H9 (cell line): ENCODE measurements at regions not wholly inside any gene's neighbourhood (a gene's known extent, or its start where the extent isn't known, plus 50 kb on each side); places are given as distances from the start of the nearest gene placed in this dataset.

Source experiments
- DNase-seq: peaks from one replicate; pipeline ENCODE4 v3.0.0-alpha.2; 2017
- H2AFZ ChIP-seq: one replicate; pipeline ENCODE4 v1.6.1; 2013; ENCODE audit warnings: mild to moderate bottlenecking, low read length, control low read depth, moderate library complexity
- H2AK5ac ChIP-seq: 2 replicates; pipeline ENCODE4 v1.6.1; 2013; ENCODE audit warnings: low read length, control low read depth, mixed read lengths; ENCODE audit not compliant: insufficient read length
- H2BK120ac ChIP-seq: one replicate; pipeline ENCODE4 v1.6.1; 2013; ENCODE audit warnings: low read depth, mild to moderate bottlenecking, low read length, control low read depth, inconsistent platforms; ENCODE audit not compliant: poor library complexity, severe bottlenecking
- H2BK12ac ChIP-seq: 2 replicates; pipeline ENCODE4 v1.6.1; 2013; ENCODE audit warnings: low read length, control low read depth, mixed read lengths, low read depth; ENCODE audit not compliant: insufficient read length
- H2BK15ac ChIP-seq: 2 replicates; pipeline ENCODE4 v1.6.1; 2013; ENCODE audit warnings: low read depth, low read length, control low read depth
- H2BK20ac ChIP-seq: one replicate; pipeline ENCODE4 v1.6.1; 2013; ENCODE audit warnings: low read depth, mild to moderate bottlenecking, low read length, control low read depth, inconsistent platforms; ENCODE audit not compliant: poor library complexity, severe bottlenecking
- H2BK5ac ChIP-seq: 2 replicates; pipeline ENCODE4 v1.6.1; 2013; ENCODE audit warnings: low read length, control low read depth, mixed read lengths; ENCODE audit not compliant: insufficient read length
- H3K14ac ChIP-seq: 2 replicates; pipeline ENCODE4 v1.6.1; 2013; ENCODE audit warnings: low read length, control low read depth; ENCODE audit not compliant: insufficient read depth
- H3K18ac ChIP-seq: 2 replicates; pipeline ENCODE4 v1.6.1; 2013; ENCODE audit warnings: low read depth, mild to moderate bottlenecking, mixed read lengths, low read length, control low read depth; ENCODE audit not compliant: insufficient read length
- H3K23ac ChIP-seq: 2 replicates; pipeline ENCODE4 v1.6.1; 2013; ENCODE audit warnings: low read length, control low read depth, mixed read lengths, low read depth; ENCODE audit not compliant: insufficient read length
- H3K23me2 ChIP-seq: 2 replicates; pipeline ENCODE4 v1.6.1; 2013; ENCODE audit warnings: low read depth, mild to moderate bottlenecking, mixed read lengths, low read length, control low read depth; ENCODE audit not compliant: insufficient read length, poor library complexity, severe bottlenecking
- H3K27ac ChIP-seq: 2 replicates; pipeline ENCODE4 v1.5.1; 2013; ENCODE audit warnings: low read length, control low read depth, mixed read lengths, low read depth; ENCODE audit not compliant: insufficient read length
- H3K27me3 ChIP-seq: 2 replicates; pipeline ENCODE4 v1.6.1; 2013; ENCODE audit warnings: low read length, control low read depth, inconsistent platforms; ENCODE audit not compliant: insufficient read depth
- H3K4ac ChIP-seq: 2 replicates; pipeline ENCODE4 v1.6.1; 2013; ENCODE audit warnings: low read depth, mild to moderate bottlenecking, control low read depth, inconsistent platforms, low read length, moderate library complexity
- H3K4me1 ChIP-seq: 2 replicates; pipeline ENCODE4 v1.6.1; 2013; ENCODE audit warnings: low read length, control low read depth, inconsistent platforms; ENCODE audit not compliant: insufficient read depth
- H3K4me2 ChIP-seq: 2 replicates; pipeline ENCODE4 v1.6.1; 2013; ENCODE audit warnings: low read length, control low read depth, mixed read lengths; ENCODE audit not compliant: insufficient read length, insufficient read depth
- H3K56ac ChIP-seq: 2 replicates; pipeline ENCODE4 v1.6.1; 2013; ENCODE audit warnings: low read depth, mild to moderate bottlenecking, mixed read lengths, low read length, control low read depth; ENCODE audit not compliant: insufficient read length
- H3K79me1 ChIP-seq: 2 replicates; pipeline ENCODE4 v1.6.1; 2013; ENCODE audit warnings: low read depth, mild to moderate bottlenecking, moderate library complexity, low read length, control low read depth, inconsistent platforms; ENCODE audit not compliant: insufficient read depth, poor library complexity, severe bottlenecking
- H3K79me2 ChIP-seq: 2 replicates; pipeline ENCODE4 v1.6.1; 2013; ENCODE audit warnings: low read length, control low read depth, inconsistent platforms; ENCODE audit not compliant: insufficient read depth
- H3K9ac ChIP-seq: 2 replicates; pipeline ENCODE4 v1.6.1; 2013; ENCODE audit warnings: low read length, control low read depth, mixed read lengths; ENCODE audit not compliant: insufficient read length; ENCODE audit errors: extremely low read depth
- H3K9me3 ChIP-seq: one replicate; pipeline ENCODE4 v1.6.1; 2013; ENCODE audit warnings: low read depth, low read length, inconsistent platforms; ENCODE audit not compliant: control insufficient read depth
- H3T11ph ChIP-seq: one replicate; pipeline ENCODE4 v1.6.1; 2013; ENCODE audit warnings: mild to moderate bottlenecking, low read length, control low read depth, inconsistent platforms
- H4K20me1 ChIP-seq: one replicate; pipeline ENCODE4 v1.6.1; 2013; ENCODE audit not compliant: control insufficient read depth, insufficient read length, insufficient read depth
- H4K5ac ChIP-seq: 2 replicates; pipeline ENCODE4 v1.6.1; 2013; ENCODE audit warnings: low read depth, mild to moderate bottlenecking, mixed read lengths, low read length, control low read depth; ENCODE audit not compliant: insufficient read length
- H4K8ac ChIP-seq: replicated peaks from 2 replicates; pipeline ENCODE4 v1.6.1; 2013; ENCODE audit warnings: low read length, control low read depth, mixed read lengths, low read depth; ENCODE audit not compliant: insufficient read length
- H4K91ac ChIP-seq: 2 replicates; pipeline ENCODE4 v1.6.1; 2013; ENCODE audit warnings: low read depth, mild to moderate bottlenecking, moderate library complexity, mixed read lengths, low read length, control low read depth; ENCODE audit not compliant: insufficient read length
- H3K27ac Mint-ChIP-seq, 3 experiments: 2 replicates in 2 of 3; 3 replicates in 1 of 3; pipeline ENCODE4 v1.8.0; 2020 to 2021; ENCODE audit warnings: mixed read lengths in 3 of 3, mild to moderate bottlenecking in 1 of 3, moderate library complexity in 1 of 3
- H3K27me3 Mint-ChIP-seq: 2 replicates; pipeline ENCODE4 v1.8.0; 2021; ENCODE audit warnings: low read depth, mild to moderate bottlenecking, moderate library complexity, mixed read lengths
- H3K36me3 Mint-ChIP-seq, 3 experiments: 2 replicates in 2 of 3; 3 replicates in 1 of 3; pipeline ENCODE4 v1.8.0; 2020 to 2021; ENCODE audit warnings: low read depth in 3 of 3, mixed read lengths in 3 of 3; ENCODE audit not compliant: insufficient read depth in 1 of 3
- H3K4me1 Mint-ChIP-seq, 2 experiments: 2 replicates each; pipeline ENCODE4 v1.8.0; 2020; ENCODE audit warnings: mixed read lengths in 2 of 2
- H3K4me3 Mint-ChIP-seq, 2 experiments: 2 replicates in 1 of 2; 3 replicates in 1 of 2; pipeline ENCODE4 v1.8.0; 2020 to 2021; ENCODE audit warnings: mild to moderate bottlenecking in 2 of 2, mixed read lengths in 2 of 2, moderate library complexity in 1 of 2
- H3K9me3 Mint-ChIP-seq, 2 experiments: 2 replicates in 1 of 2; 3 replicates in 1 of 2; pipeline ENCODE4 v1.8.0; 2020; ENCODE audit warnings: mild to moderate bottlenecking in 2 of 2, mixed read lengths in 2 of 2, moderate library complexity in 1 of 2
- CTCF ChIP-seq: fragments of 200-600 bp; sonication (generic); conservative IDR thresholded peaks from 3 replicates; pipeline ENCODE4 v1.8.0; 2021; ENCODE audit warnings: antibody characterized with exemption, mild to moderate bottlenecking
- WGBS: extraction: QIAGEN DNeasy Blood & Tissue Kit; methylation state at CpG from one replicate; pipeline ENCODE4 v1.1.7; 2013; ENCODE audit warnings: missing lambda C conversion rate, low lambda C conversion rate, mixed read lengths; ENCODE audit not compliant: insufficient read length; ENCODE audit errors: extremely low coverage; 5-methylcytosine and 5-hydroxymethylcytosine counted together

DNA sequence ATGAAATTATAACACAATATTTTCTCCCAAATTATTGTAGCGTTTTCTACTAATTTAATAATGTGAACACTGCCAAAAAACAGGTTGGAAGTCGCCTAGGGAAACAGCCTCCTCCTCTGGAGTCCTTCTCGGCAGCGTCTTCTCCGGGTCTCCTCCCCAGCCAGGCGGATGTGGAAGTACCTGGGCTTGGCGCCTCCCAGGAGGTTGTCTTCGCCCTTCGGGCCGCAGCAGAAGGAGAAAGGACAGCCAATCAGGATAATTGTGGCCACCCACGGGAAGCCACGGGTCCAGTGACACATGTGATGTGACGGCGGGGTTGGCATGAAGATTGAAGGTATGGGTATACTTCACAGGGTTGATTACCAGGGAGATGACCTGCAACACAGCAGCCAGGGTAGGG is 491.2 kb downstream of the PYDC2 start:
- DNase-seq: no peak
- H3K18ac ChIP-seq: no peak overlapping the region
- no peak overlapping the region for H2BK15ac ChIP-seq
- H3K27ac ChIP-seq: no peak overlapping the region
- no peaks in the 10 kb centered on the region for H3K79me2 ChIP-seq
- H3K27me3 Mint-ChIP-seq: no peaks in the 10 kb centered on the region
- H4K8ac ChIP-seq: no peak overlapping the region
- no peak overlapping the region for H3K14ac ChIP-seq
- no peak overlapping the region for H3K23ac ChIP-seq
- no peaks in the 10 kb centered on the region for H3K23me2 ChIP-seq
- TF ChIP-seq CTCF: no peak
- no peaks in the 10 kb centered on the region for H3K27me3 ChIP-seq
- no peak overlapping the region for H3K4ac ChIP-seq
- no CpG with 5 or more reads among the region's 14 CpGs for WGBS
- H3K4me1 ChIP-seq: no peaks in the 10 kb centered on the region
- H4K5ac ChIP-seq: no peak overlapping the region
- H3T11ph ChIP-seq: no peak overlapping the region
- H3K56ac ChIP-seq: no peak overlapping the region
- no peaks in the 10 kb centered on the region; a peak in 1 of 5 replicates for H3K9me3 Mint-ChIP-seq
- H2AK5ac ChIP-seq: no peak overlapping the region
- H3K36me3 Mint-ChIP-seq: no peaks in the 10 kb centered on the region
- H3K9ac ChIP-seq: no peak overlapping the region
- H2AFZ ChIP-seq: no peak overlapping the region
- no peaks in the 10 kb centered on the region; a peak in 1 of 4 replicates for H3K4me1 Mint-ChIP-seq
- no peak overlapping the region for H3K4me3 Mint-ChIP-seq
- H4K91ac ChIP-seq: no peak overlapping the region
- H3K4me2 ChIP-seq: no peak overlapping the region
- no peak overlapping the region; a peak in 1 of 7 replicates for H3K27ac Mint-ChIP-seq
- H2BK5ac ChIP-seq: no peak overlapping the region
- no peak overlapping the region for H2BK12ac ChIP-seq
- H4K20me1 ChIP-seq: no peaks in the 10 kb centered on the region
- no peak overlapping the region for H2BK20ac ChIP-seq
- no peak overlapping the region for H2BK120ac ChIP-seq
- H3K9me3 ChIP-seq: no peaks in the 10 kb centered on the region
- H3K79me1 ChIP-seq: no peaks in the 10 kb centered on the region
